ENCODE measurements at regions not wholly inside any gene's neighbourhood (a gene's known extent, or its start where the extent isn't known, plus 50 kb on each side); places are given as distances from the start of the nearest gene placed in this dataset.

GRCh38 chr18:73962256-73962655 lies 185.4 kb downstream of the FBXO15 start:
- Histone ChIP-seq H2AFZ (ENCODE audit: low read length) (no peak overlapping the region), H3K9ac (ENCODE audit: insufficient read depth, low read length) (no peak overlapping the region), H3K27ac (ENCODE audit: insufficient read depth, low read length) (no peak overlapping the region), H3K9me3 (ENCODE audit: control insufficient read depth, insufficient read depth, low read depth, low read length) (no peaks in the 10 kb centered on the region), H3K36me3 (ENCODE audit: control insufficient read depth, insufficient read depth, low read length) (no peaks in the 10 kb centered on the region), H4K20me1 (ENCODE audit: control insufficient read depth, extremely low read depth, insufficient read depth, low read length) (no peaks in the 10 kb centered on the region), H3K27me3 (ENCODE audit: control insufficient read depth, insufficient read depth, low read length) (no peaks in the 10 kb centered on the region), H3K4me3 (replicated peaks in 1 of 4; ENCODE audit: control extremely low read depth in 1 of 4, insufficient read depth in 1 of 4, low read depth in 3 of 4, low read length in 4 of 4) (no peak overlapping the region), H3K4me2 (ENCODE audit: extremely low read depth, insufficient read depth, low read length) (no peak overlapping the region), H3K4me1 (ENCODE audit: control insufficient read depth, extremely low read depth, insufficient read depth, low read length) (peaks cover 3% of the 10 kb centered on the region), H3K79me2 (ENCODE audit: control insufficient read depth, insufficient read depth, low read length) (no peaks in the 10 kb centered on the region)
- TF ChIP-seq EZH2 (IDR thresholded peaks at IDR 0.05; ENCODE audit: low read length, missing control alignments) (no peak), CTCF (conservative IDR thresholded peaks at IDR 0.05 in 1 of 2, IDR thresholded peaks at IDR 0.05 in 1 of 2; ENCODE audit: low read depth in 1 of 2, low read length in 2 of 2) (no peak)
- DNase-seq (ENCODE audit: low read depth in 2 of 2), result peak in 1 of 2 donors; percentile 83

- H3K4me3 ChIP-seq (replicated peaks in 1 of 4; ENCODE audit: control extremely low read depth in 1 of 4, insufficient read depth in 1 of 4, low read depth in 3 of 4, low read length in 4 of 4), result no peak overlapping the region
- no peaks in the 10 kb centered on the region for H3K9me3 ChIP-seq (ENCODE audit: control insufficient read depth, insufficient read depth, low read depth, low read length)
- DNase-seq (ENCODE audit: low read depth in 2 of 2), result no peak
- H3K4me2 ChIP-seq (ENCODE audit: extremely low read depth, insufficient read depth, low read length), result no peak overlapping the region
- peak overlapping the region; percentile 17 for H3K27ac ChIP-seq (ENCODE audit: insufficient read depth, low read length)
- H3K9ac ChIP-seq (ENCODE audit: insufficient read depth, low read length), result no peak overlapping the region
- H4K20me1 ChIP-seq (ENCODE audit: control insufficient read depth, extremely low read depth, insufficient read depth, low read length), result no peaks in the 10 kb centered on the region
- peaks cover 3% of the 10 kb centered on the region for H3K4me1 ChIP-seq (ENCODE audit: control insufficient read depth, extremely low read depth, insufficient read depth, low read length)
- no peak for TF ChIP-seq EZH2 (IDR thresholded peaks at IDR 0.05; ENCODE audit: low read length, missing control alignments)
- no peak for TF ChIP-seq CTCF (conservative IDR thresholded peaks at IDR 0.05 in 1 of 2, IDR thresholded peaks at IDR 0.05 in 1 of 2; ENCODE audit: low read depth in 1 of 2, low read length in 2 of 2)
- H2AFZ ChIP-seq (ENCODE audit: low read length), result no peak overlapping the region
- H3K27me3 ChIP-seq (ENCODE audit: control insufficient read depth, insufficient read depth, low read length), result no peaks in the 10 kb centered on the region
- no peaks in the 10 kb centered on the region for H3K36me3 ChIP-seq (ENCODE audit: control insufficient read depth, insufficient read depth, low read length)
- no peaks in the 10 kb centered on the region for H3K79me2 ChIP-seq (ENCODE audit: control insufficient read depth, insufficient read depth, low read length)
Observed at GRCh38 chr18:73961804-73962203, 185.8 kb downstream of the FBXO15 start.

- H3K4me1 ChIP-seq (ENCODE audit: control insufficient read depth, extremely low read depth, insufficient read depth, low read length), result peaks cover 3% of the 10 kb centered on the region
- DNase-seq (ENCODE audit: low read depth in 2 of 2), result no peak
- H2AFZ ChIP-seq (ENCODE audit: low read length), result no peak overlapping the region
- H3K9me3 ChIP-seq (ENCODE audit: control insufficient read depth, insufficient read depth, low read depth, low read length), result no peaks in the 10 kb centered on the region
- no peak for TF ChIP-seq CTCF (conservative IDR thresholded peaks at IDR 0.05 in 1 of 2, IDR thresholded peaks at IDR 0.05 in 1 of 2; ENCODE audit: low read depth in 1 of 2, low read length in 2 of 2)
- no peak for TF ChIP-seq EZH2 (IDR thresholded peaks at IDR 0.05; ENCODE audit: low read length, missing control alignments)
- H3K27ac ChIP-seq (ENCODE audit: insufficient read depth, low read length), result no peak overlapping the region
- no peaks in the 10 kb centered on the region for H3K36me3 ChIP-seq (ENCODE audit: control insufficient read depth, insufficient read depth, low read length)
- H3K4me3 ChIP-seq (replicated peaks in 1 of 4; ENCODE audit: control extremely low read depth in 1 of 4, insufficient read depth in 1 of 4, low read depth in 3 of 4, low read length in 4 of 4), result no peak overlapping the region
- H3K79me2 ChIP-seq (ENCODE audit: control insufficient read depth, insufficient read depth, low read length), result no peaks in the 10 kb centered on the region
- H3K27me3 ChIP-seq (ENCODE audit: control insufficient read depth, insufficient read depth, low read length), result no peaks in the 10 kb centered on the region
- H3K4me2 ChIP-seq (ENCODE audit: extremely low read depth, insufficient read depth, low read length), result no peak overlapping the region
- no peaks in the 10 kb centered on the region for H4K20me1 ChIP-seq (ENCODE audit: control insufficient read depth, extremely low read depth, insufficient read depth, low read length)
- H3K9ac ChIP-seq (ENCODE audit: insufficient read depth, low read length), result no peak overlapping the region
Observed at GRCh38 chr18:73959352-73959751, 188.3 kb downstream of the FBXO15 start.

Data from fibroblast of lung (primary cell).